Peyer's patch (tissue), 4 donors: ENCODE measurements at regions not wholly inside any gene's neighbourhood (a gene's known extent, or its start where the extent isn't known, plus 50 kb on each side); places are given as distances from the start of the nearest gene placed in this dataset.

ENCODE experiments used
- CTCF ChIP-seq, 6 experiments: fragments of 450-650 bp in 4 of 6; fragments of 200-600 bp in 2 of 6; sonication (generic) in 1 of 6; IDR thresholded peaks; one replicate each; pipeline ENCODE4 v1.5.1; 2017 to 2019; ENCODE audit warnings: antibody characterized with exemption in 6 of 6, mild to moderate bottlenecking in 3 of 6, moderate library complexity in 1 of 6
- POLR2A ChIP-seq, 2 donors: fragments of 450-650 bp; IDR thresholded peaks; one replicate each; pipeline ENCODE4 v1.5.1; 2017; ENCODE audit warnings: antibody characterized with exemption in 2 of 2, mild to moderate bottlenecking in 2 of 2, moderate library complexity in 2 of 2

GRCh38 chr4:145406970-145407369 lies 74.7 kb upstream of the SMAD1 start:
- no peak for TF ChIP-seq CTCF (IDR thresholded peaks at IDR 0.05)
- TF ChIP-seq POLR2A (IDR thresholded peaks at IDR 0.05), result no peak
